ENCODE measurements at regions not wholly inside any gene's neighbourhood (a gene's known extent, or its start where the extent isn't known, plus 50 kb on each side); places are given as distances from the start of the nearest gene placed in this dataset.

DNA sequence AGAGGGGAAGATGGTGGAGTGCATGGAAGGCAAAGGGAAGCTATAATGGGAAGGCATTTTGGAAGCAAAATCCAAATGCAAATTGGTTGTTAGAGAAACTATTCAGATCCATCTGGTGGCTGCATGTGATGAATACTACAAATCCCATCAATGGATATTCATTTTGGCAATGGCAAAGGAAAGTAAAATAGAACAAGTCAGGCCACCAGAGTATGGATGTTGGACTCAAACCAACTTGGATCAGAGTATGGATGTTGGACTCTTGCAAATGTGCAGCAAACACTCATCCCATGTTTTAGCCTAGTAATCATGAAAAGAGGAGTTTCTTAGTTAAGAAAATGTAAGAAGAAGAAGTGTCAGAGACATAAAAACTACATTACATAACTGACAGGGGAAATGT is 289.6 kb upstream of the DAB1 start:
- no peak for TF ChIP-seq SP1 (IDR thresholded peaks at IDR 0.05)
- no peak for TF ChIP-seq YY1 (IDR thresholded peaks at IDR 0.05)
- no peak for TF ChIP-seq RAD21 (IDR thresholded peaks at IDR 0.05)
- TF ChIP-seq FOXA1 (IDR thresholded peaks at IDR 0.05): no peak
- H3K9me3 ChIP-seq (ENCODE audit: control insufficient read depth in 4 of 4, low read length in 3 of 4): no peaks in the 10 kb centered on the region
- H3K4me3 ChIP-seq (ENCODE audit: low read depth in 1 of 3, low read length in 3 of 3): no peak overlapping the region
- no peaks in the 10 kb centered on the region for H3K36me3 ChIP-seq (ENCODE audit: control insufficient read depth in 4 of 4, insufficient read depth in 3 of 4, low read depth in 1 of 4, low read length in 3 of 4)
- H3K9ac ChIP-seq (ENCODE audit: low read depth in 1 of 2, low read length in 2 of 2): no peak overlapping the region
- H3K4me1 ChIP-seq (ENCODE audit: control insufficient read depth in 4 of 4, insufficient read depth in 4 of 4, low read length in 3 of 4): no peaks in the 10 kb centered on the region
- no peak for DNase-seq (ENCODE audit: low spot score)
- no peaks in the 10 kb centered on the region for H3K27me3 ChIP-seq (ENCODE audit: control insufficient read depth in 4 of 4, insufficient read depth in 4 of 4, low read length in 3 of 4)
- no peak overlapping the region for H3K27ac ChIP-seq (ENCODE audit: low read depth in 1 of 2, low read length in 2 of 2)

DNA sequence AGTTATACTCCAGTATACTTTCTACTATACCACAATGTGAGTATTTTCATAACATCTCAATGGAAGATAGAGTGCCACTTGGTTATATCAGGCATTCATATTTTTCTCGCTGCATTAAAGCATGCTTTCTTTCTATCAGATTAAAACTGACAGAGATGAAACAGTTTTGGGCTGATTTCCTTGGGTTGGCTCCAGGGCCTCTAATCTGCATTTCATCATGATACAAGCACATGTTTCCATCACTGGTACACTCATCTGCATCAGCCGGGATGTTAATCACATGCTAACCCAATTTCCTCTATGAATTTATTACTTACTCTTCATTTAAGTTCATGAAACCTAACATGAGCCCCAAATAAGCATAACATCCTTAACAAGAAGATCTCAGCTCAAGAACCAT is 289.0 kb upstream of the DAB1 start:
- no peaks in the 10 kb centered on the region for H3K9me3 ChIP-seq (ENCODE audit: control insufficient read depth in 4 of 4, low read length in 3 of 4)
- H3K4me3 ChIP-seq (ENCODE audit: low read depth in 1 of 3, low read length in 3 of 3): no peak overlapping the region
- H3K27me3 ChIP-seq (ENCODE audit: control insufficient read depth in 4 of 4, insufficient read depth in 4 of 4, low read length in 3 of 4): no peaks in the 10 kb centered on the region
- H3K36me3 ChIP-seq (ENCODE audit: control insufficient read depth in 4 of 4, insufficient read depth in 3 of 4, low read depth in 1 of 4, low read length in 3 of 4): no peaks in the 10 kb centered on the region
- no peak for DNase-seq (ENCODE audit: low spot score)
- H3K4me1 ChIP-seq (ENCODE audit: control insufficient read depth in 4 of 4, insufficient read depth in 4 of 4, low read length in 3 of 4): no peaks in the 10 kb centered on the region
- no peak for TF ChIP-seq YY1 (IDR thresholded peaks at IDR 0.05)
- no peak for TF ChIP-seq SP1 (IDR thresholded peaks at IDR 0.05)
- TF ChIP-seq, protein P1, sequence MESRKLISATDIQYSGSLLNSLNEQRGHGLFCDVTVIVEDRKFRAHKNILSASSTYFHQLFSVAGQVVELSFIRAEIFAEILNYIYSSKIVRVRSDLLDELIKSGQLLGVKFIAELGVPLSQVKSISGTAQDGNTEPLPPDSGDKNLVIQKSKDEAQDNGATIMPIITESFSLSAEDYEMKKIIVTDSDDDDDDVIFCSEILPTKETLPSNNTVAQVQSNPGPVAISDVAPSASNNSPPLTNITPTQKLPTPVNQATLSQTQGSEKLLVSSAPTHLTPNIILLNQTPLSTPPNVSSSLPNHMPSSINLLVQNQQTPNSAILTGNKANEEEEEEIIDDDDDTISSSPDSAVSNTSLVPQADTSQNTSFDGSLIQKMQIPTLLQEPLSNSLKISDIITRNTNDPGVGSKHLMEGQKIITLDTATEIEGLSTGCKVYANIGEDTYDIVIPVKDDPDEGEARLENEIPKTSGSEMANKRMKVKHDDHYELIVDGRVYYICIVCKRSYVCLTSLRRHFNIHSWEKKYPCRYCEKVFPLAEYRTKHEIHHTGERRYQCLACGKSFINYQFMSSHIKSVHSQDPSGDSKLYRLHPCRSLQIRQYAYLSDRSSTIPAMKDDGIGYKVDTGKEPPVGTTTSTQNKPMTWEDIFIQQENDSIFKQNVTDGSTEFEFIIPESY (IDR thresholded peaks at IDR 0.05): no peak
- TF ChIP-seq EGR1 (IDR thresholded peaks at IDR 0.05; ENCODE audit: low read depth in 2 of 2): no peak
- TF ChIP-seq FOXA2 (IDR thresholded peaks at IDR 0.05): no peak
- H3K27ac ChIP-seq (ENCODE audit: low read depth in 1 of 2, low read length in 2 of 2): no peak overlapping the region
- no peak overlapping the region for H3K9ac ChIP-seq (ENCODE audit: low read depth in 1 of 2, low read length in 2 of 2)
- WGBS: 93% methylated on average over 2 of the region's 2 CpGs

DNA sequence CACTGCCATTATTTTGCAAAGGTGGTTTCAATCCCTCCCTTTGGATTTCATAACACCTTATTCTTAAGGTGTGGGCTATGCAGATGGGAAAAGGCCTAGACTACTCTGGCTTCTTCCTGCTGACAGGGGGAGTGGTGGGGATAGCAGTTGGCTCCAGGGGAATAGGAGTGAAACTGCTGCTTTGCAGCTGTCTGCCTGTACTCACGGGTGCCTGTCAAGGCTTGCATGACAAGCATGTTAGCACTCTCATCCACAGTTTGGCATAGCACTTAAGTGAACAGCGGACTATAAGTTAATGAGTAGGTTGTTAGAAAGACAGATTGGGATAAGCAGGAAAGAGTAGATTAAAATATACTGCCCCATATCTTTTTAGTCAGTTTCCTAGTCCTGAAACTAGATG is 287.5 kb upstream of the DAB1 start:
- TF ChIP-seq RAD21 (IDR thresholded peaks at IDR 0.05) (no peak), YY1 (IDR thresholded peaks at IDR 0.05) (no peak), FOXA2 (IDR thresholded peaks at IDR 0.05) (no peak), NR2F2 (IDR thresholded peaks at IDR 0.05) (no peak), GABPA (IDR thresholded peaks at IDR 0.05 in 1 of 2, conservative IDR thresholded peaks at IDR 0.05 in 1 of 2) (no peak), RXRA (IDR thresholded peaks at IDR 0.05) (no peak), FOXA1 (IDR thresholded peaks at IDR 0.05) (no peak), SP1 (IDR thresholded peaks at IDR 0.05) (no peak), TAF1 (conservative IDR thresholded peaks at IDR 0.05) (no peak)
- TF ChIP-seq, protein P2, sequence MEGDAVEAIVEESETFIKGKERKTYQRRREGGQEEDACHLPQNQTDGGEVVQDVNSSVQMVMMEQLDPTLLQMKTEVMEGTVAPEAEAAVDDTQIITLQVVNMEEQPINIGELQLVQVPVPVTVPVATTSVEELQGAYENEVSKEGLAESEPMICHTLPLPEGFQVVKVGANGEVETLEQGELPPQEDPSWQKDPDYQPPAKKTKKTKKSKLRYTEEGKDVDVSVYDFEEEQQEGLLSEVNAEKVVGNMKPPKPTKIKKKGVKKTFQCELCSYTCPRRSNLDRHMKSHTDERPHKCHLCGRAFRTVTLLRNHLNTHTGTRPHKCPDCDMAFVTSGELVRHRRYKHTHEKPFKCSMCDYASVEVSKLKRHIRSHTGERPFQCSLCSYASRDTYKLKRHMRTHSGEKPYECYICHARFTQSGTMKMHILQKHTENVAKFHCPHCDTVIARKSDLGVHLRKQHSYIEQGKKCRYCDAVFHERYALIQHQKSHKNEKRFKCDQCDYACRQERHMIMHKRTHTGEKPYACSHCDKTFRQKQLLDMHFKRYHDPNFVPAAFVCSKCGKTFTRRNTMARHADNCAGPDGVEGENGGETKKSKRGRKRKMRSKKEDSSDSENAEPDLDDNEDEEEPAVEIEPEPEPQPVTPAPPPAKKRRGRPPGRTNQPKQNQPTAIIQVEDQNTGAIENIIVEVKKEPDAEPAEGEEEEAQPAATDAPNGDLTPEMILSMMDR (IDR thresholded peaks at IDR 0.05; ENCODE audit: low read depth, low read length, missing input control): no peak
- TF ChIP-seq, protein P3, sequence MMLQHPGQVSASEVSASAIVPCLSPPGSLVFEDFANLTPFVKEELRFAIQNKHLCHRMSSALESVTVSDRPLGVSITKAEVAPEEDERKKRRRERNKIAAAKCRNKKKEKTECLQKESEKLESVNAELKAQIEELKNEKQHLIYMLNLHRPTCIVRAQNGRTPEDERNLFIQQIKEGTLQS (IDR thresholded peaks at IDR 0.05): no peak
- TF ChIP-seq, protein P4, sequence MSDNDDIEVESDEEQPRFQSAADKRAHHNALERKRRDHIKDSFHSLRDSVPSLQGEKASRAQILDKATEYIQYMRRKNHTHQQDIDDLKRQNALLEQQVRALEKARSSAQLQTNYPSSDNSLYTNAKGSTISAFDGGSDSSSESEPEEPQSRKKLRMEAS (IDR thresholded peaks at IDR 0.05): no peak
- TF ChIP-seq, protein P5, sequence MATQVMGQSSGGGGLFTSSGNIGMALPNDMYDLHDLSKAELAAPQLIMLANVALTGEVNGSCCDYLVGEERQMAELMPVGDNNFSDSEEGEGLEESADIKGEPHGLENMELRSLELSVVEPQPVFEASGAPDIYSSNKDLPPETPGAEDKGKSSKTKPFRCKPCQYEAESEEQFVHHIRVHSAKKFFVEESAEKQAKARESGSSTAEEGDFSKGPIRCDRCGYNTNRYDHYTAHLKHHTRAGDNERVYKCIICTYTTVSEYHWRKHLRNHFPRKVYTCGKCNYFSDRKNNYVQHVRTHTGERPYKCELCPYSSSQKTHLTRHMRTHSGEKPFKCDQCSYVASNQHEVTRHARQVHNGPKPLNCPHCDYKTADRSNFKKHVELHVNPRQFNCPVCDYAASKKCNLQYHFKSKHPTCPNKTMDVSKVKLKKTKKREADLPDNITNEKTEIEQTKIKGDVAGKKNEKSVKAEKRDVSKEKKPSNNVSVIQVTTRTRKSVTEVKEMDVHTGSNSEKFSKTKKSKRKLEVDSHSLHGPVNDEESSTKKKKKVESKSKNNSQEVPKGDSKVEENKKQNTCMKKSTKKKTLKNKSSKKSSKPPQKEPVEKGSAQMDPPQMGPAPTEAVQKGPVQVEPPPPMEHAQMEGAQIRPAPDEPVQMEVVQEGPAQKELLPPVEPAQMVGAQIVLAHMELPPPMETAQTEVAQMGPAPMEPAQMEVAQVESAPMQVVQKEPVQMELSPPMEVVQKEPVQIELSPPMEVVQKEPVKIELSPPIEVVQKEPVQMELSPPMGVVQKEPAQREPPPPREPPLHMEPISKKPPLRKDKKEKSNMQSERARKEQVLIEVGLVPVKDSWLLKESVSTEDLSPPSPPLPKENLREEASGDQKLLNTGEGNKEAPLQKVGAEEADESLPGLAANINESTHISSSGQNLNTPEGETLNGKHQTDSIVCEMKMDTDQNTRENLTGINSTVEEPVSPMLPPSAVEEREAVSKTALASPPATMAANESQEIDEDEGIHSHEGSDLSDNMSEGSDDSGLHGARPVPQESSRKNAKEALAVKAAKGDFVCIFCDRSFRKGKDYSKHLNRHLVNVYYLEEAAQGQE (IDR thresholded peaks at IDR 0.05): no peak
- TF ChIP-seq, protein P1 (IDR thresholded peaks at IDR 0.05): no peak
- no peaks in the 10 kb centered on the region for H3K27me3 ChIP-seq (ENCODE audit: control insufficient read depth in 4 of 4, insufficient read depth in 4 of 4, low read length in 3 of 4)
- WGBS: 82% methylated on average over 2 of the region's 2 CpGs

More for the DNA sequence above, 287.5 kb upstream of the DAB1 start:
- no peak overlapping the region for H3K27ac ChIP-seq (ENCODE audit: low read depth in 1 of 2, low read length in 2 of 2)
- no peak overlapping the region for H3K4me3 ChIP-seq (ENCODE audit: low read depth in 1 of 3, low read length in 3 of 3)
- DNase-seq (ENCODE audit: low spot score): no peak
- H3K36me3 ChIP-seq (ENCODE audit: control insufficient read depth in 4 of 4, insufficient read depth in 3 of 4, low read depth in 1 of 4, low read length in 3 of 4): no peaks in the 10 kb centered on the region
- no peaks in the 10 kb centered on the region for H3K9me3 ChIP-seq (ENCODE audit: control insufficient read depth in 4 of 4, low read length in 3 of 4)
- H3K4me1 ChIP-seq (ENCODE audit: control insufficient read depth in 4 of 4, insufficient read depth in 4 of 4, low read length in 3 of 4): no peaks in the 10 kb centered on the region
- H3K9ac ChIP-seq (ENCODE audit: low read depth in 1 of 2, low read length in 2 of 2): no peak overlapping the region

Data from liver (tissue), 8 donors.